C4-2B (cell line): ENCODE measurements at regions not wholly inside any gene's neighbourhood (a gene's known extent, or its start where the extent isn't known, plus 50 kb on each side); places are given as distances from the start of the nearest gene placed in this dataset.
"Not testable (repeated sequence)": the region's sequence is repeated elsewhere in the genome, so short reads cannot be mapped to it uniquely, and the experiment has no call there.

Experiments used
- H3K27ac ChIP-seq: fragments of 450-650 bp; 2 replicates; pipeline ENCODE4 v1.5.1; 2017
- CTCF ChIP-seq: fragments of 450-650 bp; conservative IDR thresholded peaks from 2 replicates; pipeline ENCODE4 v1.5.1; 2017; ENCODE audit warnings: mild to moderate bottlenecking
- ZFX ChIP-seq: fragments of 450-650 bp; IDR thresholded peaks from 2 replicates; pipeline ENCODE4 v1.6.1; 2017

- no peak overlapping the region for H3K27ac ChIP-seq
- TF ChIP-seq ZFX = no peak
- TF ChIP-seq CTCF = no peak
Measured at GRCh38 chr4:187504974-187505797, 490.4 kb upstream of the ZFP42 start.

GRCh38 chr4:187505798-187506141 lies 489.8 kb upstream of the ZFP42 start:
- H3K27ac ChIP-seq = not testable (repeated sequence)

GRCh38 chr4:187516224-187516623 lies 479.3 kb upstream of the ZFP42 start:
- TF ChIP-seq CTCF (no peak), ZFX (no peak)
- no peak overlapping the region for H3K27ac ChIP-seq

- no peak overlapping the region for H3K27ac ChIP-seq
- no peak for TF ChIP-seq CTCF
- TF ChIP-seq ZFX = no peak
Measured at GRCh38 chr4:187541666-187542065, 453.9 kb upstream of the ZFP42 start.

- no peak for TF ChIP-seq ZFX
- no peak for TF ChIP-seq CTCF
Measured at GRCh38 chr4:187544461-187545053, 451.0 kb upstream of the ZFP42 start.

GRCh38 chr4:187547316-187547715 lies 448.3 kb upstream of the ZFP42 start:
- TF ChIP-seq ZFX (no peak), CTCF (no peak)
- H3K27ac ChIP-seq = no peak overlapping the region

More at GRCh38 chr4:187544461-187545053, 451.0 kb upstream of the ZFP42 start:
- no peak overlapping the region for H3K27ac ChIP-seq

- no peak for TF ChIP-seq ZFX
- no peak for TF ChIP-seq CTCF
- no peak overlapping the region for H3K27ac ChIP-seq
Measured at GRCh38 chr4:187550256-187550950, 445.2 kb upstream of the ZFP42 start.
